Common myeloid progenitor, CD34-positive (primary cell): ENCODE measurements at regions not wholly inside any gene's neighbourhood (a gene's known extent, or its start where the extent isn't known, plus 50 kb on each side); places are given as distances from the start of the nearest gene placed in this dataset.
"Not testable (repeated sequence)": the region's sequence is repeated elsewhere in the genome, so short reads cannot be mapped to it uniquely, and the experiment has no call there.

ENCODE experiments used
- CTCF ChIA-PET: fragments of 350-600 bp; sonication (Branson Sonifier 250); formaldehyde crosslinking; loops from one replicate; lab custom pipeline; 2021; ENCODE audit warnings: antibody characterized with exemption; lab: Charles Lee
- POLR2A ChIA-PET: fragments of 350-600 bp; sonication (Branson Sonifier 250); formaldehyde crosslinking; loops from one replicate; lab custom pipeline; 2021; ENCODE audit warnings: antibody characterized with exemption; lab: Charles Lee
- DNase-seq, 3 donors: peaks; one replicate each; pipeline versions ENCODE4 v3.0.0 to v3.0.0-alpha.2; 2013
- H3K27ac ChIP-seq, 2 experiments: 1 replicate in 1 of 2; 2 replicates in 1 of 2; pipeline ENCODE4 v1.7.0; 2013; ENCODE audit warnings: inconsistent platforms in 2 of 2, low read length in 2 of 2, mild to moderate bottlenecking in 2 of 2, low read depth in 1 of 2, moderate library complexity in 1 of 2; ENCODE audit not compliant: severe bottlenecking in 2 of 2, insufficient read depth in 1 of 2, poor library complexity in 1 of 2
- H3K27me3 ChIP-seq, 5 experiments: replicated peaks in 2 of 5; 1 replicate in 3 of 5; 2 replicates in 2 of 5; pipeline versions ENCODE4 v1.6.1 to v1.7.0; 2013; ENCODE audit warnings: low read length in 4 of 5, mild to moderate bottlenecking in 2 of 5, moderate library complexity in 2 of 5, inconsistent platforms in 1 of 5; ENCODE audit not compliant: insufficient read depth in 5 of 5, control insufficient read depth in 4 of 5
- H3K36me3 ChIP-seq, 4 experiments: 1 replicate in 2 of 4; 2 replicates in 2 of 4; pipeline versions ENCODE4 v1.6.1 to v1.7.0; 2013; ENCODE audit warnings: low read length in 3 of 4, control low read depth in 1 of 4, mild to moderate bottlenecking in 1 of 4; ENCODE audit not compliant: control insufficient read depth in 4 of 4, insufficient read depth in 4 of 4
- H3K4me1 ChIP-seq, 4 experiments: 1 replicate in 3 of 4; 2 replicates in 1 of 4; pipeline versions ENCODE4 v1.6.1 to v1.7.1; 2013; ENCODE audit warnings: low read length in 3 of 4, mild to moderate bottlenecking in 3 of 4, control low read depth in 1 of 4, inconsistent platforms in 1 of 4, moderate library complexity in 1 of 4; ENCODE audit not compliant: control insufficient read depth in 4 of 4, insufficient read depth in 4 of 4; ENCODE audit errors: control extremely low read depth in 1 of 4
- H3K4me3 ChIP-seq, 7 experiments: 1 replicate in 4 of 7; 2 replicates in 3 of 7; pipeline versions ENCODE4 v1.5.1 to v1.7.0; 2013; ENCODE audit warnings: mild to moderate bottlenecking in 7 of 7, low read length in 6 of 7, moderate library complexity in 6 of 7, inconsistent platforms in 2 of 7, low read depth in 2 of 7, control low read depth in 1 of 7; ENCODE audit not compliant: insufficient read depth in 4 of 7, control insufficient read depth in 1 of 7; ENCODE audit errors: extremely low read depth in 1 of 7
- H3K9me3 ChIP-seq, 5 experiments: 1 replicate in 4 of 5; 2 replicates in 1 of 5; pipeline versions ENCODE4 v1.6.1 to v1.7.1; 2013; ENCODE audit warnings: low read length in 4 of 5, mild to moderate bottlenecking in 2 of 5, inconsistent platforms in 1 of 5, low read depth in 1 of 5, moderate library complexity in 1 of 5; ENCODE audit not compliant: control insufficient read depth in 4 of 5, insufficient read depth in 2 of 5; ENCODE audit errors: control extremely low read depth in 1 of 5
- WGBS: methylation state at CpG from one replicate; pipeline ENCODE4 v1.1.5; 2013; ENCODE audit not compliant: insufficient coverage; 5-methylcytosine and 5-hydroxymethylcytosine counted together

DNA sequence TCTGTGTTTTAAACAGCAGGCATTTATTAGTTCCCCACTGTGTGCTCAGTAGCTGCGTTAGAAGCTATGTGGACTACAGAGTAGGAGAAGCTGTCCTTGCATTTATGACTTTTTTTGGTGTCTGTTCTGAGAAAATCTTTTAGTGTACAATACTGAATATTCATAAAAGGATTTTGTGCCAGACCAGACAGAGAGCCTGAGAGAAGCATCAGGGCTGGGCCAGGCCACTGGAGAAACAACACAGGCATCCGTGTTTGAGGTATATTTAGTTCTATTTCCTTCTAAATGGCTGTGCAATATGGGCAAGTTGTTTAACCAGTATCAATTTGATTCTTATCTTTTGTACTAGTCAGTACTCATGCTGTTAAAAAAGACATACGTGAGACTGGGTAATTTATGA, 182.8 kb downstream of the SH2D4B start:
- DNase-seq = no peak
- H3K36me3 ChIP-seq = no peaks in the 10 kb centered on the region
- H3K27me3 ChIP-seq = peaks cover 0 to 1% (median 0%) of the 10 kb centered on the region in 5 experiments
- POLR2A ChIA-PET = no interaction called here
- H3K4me3 ChIP-seq = no peak overlapping the region
- CTCF ChIA-PET = no interaction called here
- H3K4me1 ChIP-seq = no peaks in the 10 kb centered on the region
- WGBS = 100% methylated on average over 1 of the region's 3 CpGs
- no peak overlapping the region for H3K27ac ChIP-seq
- H3K9me3 ChIP-seq = no peaks in the 10 kb centered on the region

DNA sequence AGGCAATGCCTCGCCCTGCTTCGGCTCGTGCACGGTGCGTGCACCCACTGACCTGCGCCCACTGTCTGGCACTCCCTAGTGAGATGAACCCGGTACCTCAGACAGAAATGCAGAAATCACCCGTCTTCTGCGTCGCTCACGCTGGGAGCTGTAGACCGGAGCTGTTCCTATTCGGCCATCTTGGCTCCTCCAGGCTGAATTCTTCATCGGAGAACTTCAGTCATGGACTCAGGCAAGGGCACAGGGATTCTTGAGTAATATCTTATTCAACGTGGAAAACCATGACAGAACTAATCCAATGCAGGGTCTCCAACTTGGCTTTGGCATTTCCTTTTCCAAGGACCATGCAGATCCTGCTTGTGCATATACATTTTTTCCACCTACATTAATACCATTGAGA, 190.7 kb downstream of the SH2D4B start:
- DNase-seq, H3K4me1 ChIP-seq, H3K9me3 ChIP-seq, CTCF ChIA-PET, POLR2A ChIA-PET, H3K4me3 ChIP-seq, H3K27ac ChIP-seq, H3K36me3 ChIP-seq, H3K27me3 ChIP-seq: not testable (repeated sequence)
- WGBS = 88% methylated on average over 4 of the region's 15 CpGs

DNA sequence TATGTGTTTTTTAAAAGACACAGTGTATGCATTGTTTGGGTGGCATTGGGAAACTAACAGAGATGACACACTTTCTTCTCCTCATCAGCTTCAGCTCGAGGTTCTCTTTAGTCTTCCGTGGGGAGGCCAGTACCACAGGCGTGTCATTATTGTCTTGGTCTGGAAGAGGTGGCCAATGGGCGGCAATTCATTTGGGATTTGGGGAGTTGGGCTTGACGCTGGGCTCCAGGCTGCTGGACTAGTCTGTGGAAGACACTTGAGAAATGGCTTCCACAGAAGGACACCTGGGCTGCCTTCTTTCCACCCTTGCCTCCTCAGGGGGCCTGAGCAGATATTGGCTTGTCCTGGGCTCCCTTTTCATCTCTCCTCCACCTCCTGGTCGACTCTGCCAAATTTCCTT, 192.2 kb downstream of the SH2D4B start:
- CTCF ChIA-PET = no interaction called here
- WGBS = 86% methylated on average over 4 of the region's 6 CpGs

DNA sequence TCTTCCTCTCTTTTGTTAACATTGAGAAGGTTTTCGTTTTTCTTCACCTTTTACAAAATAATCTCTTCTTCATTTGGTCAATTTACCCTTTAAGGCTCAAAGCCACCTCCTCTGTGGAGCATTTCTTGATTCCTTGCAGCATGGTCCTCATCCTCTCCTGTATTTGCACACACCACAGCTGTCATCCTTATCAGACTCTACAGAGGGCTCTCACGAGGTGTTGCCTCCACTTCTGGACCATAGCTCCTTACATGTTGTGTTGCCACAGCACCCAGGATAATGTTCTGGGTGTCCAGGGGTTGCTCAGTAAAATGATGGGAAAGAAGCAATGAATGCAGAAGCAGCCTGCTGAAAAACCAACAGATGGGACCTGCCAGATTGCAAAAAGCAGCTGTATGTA, 192.8 kb downstream of the SH2D4B start:
- Histone ChIP-seq H3K27ac (no peak overlapping the region), H3K9me3 (peaks cover 0 to 2% (median 0%) of the 10 kb centered on the region in 5 experiments), H3K4me3 (no peak overlapping the region), H3K4me1 (no peaks in the 10 kb centered on the region), H3K27me3 (no peaks in the 10 kb centered on the region), H3K36me3 (no peaks in the 10 kb centered on the region)
- ChIA-PET POLR2A (interaction anchor here (0.7 kb wide), 1 partner anchor 165 kb away, joined by 4 read pairs; no protein-coding TSS in a partner anchor), CTCF (no interaction called here)
- 79% methylated on average over 2 of the region's 2 CpGs for WGBS
- no peak for DNase-seq

More for the DNA sequence above, 192.2 kb downstream of the SH2D4B start:
- no peaks in the 10 kb centered on the region for H3K4me1 ChIP-seq
- H3K9me3 ChIP-seq = peaks cover 0 to 2% (median 0%) of the 10 kb centered on the region in 5 experiments
- no peaks in the 10 kb centered on the region for H3K27me3 ChIP-seq
- POLR2A ChIA-PET = no interaction called here
- DNase-seq = no peak
- H3K27ac ChIP-seq = no peak overlapping the region
- no peaks in the 10 kb centered on the region for H3K36me3 ChIP-seq
- no peak overlapping the region for H3K4me3 ChIP-seq

DNA sequence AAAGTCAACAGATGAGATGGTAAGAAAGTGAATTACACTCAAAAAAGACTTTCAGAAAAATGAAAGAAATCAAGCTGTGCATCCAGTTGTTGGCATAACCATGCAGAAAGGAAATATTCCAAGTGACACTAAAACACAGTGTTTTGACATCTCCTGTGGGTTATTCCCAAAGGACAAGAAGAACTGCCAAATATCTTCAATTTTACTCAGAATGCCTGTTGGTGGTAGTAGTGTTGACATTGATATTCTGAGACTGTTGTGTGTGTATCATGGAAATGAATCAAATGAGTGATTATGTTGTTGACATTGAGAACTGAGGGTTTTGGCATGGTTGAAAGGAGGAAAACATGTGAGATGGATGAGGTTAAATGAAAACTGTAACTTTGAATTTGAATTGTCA, 196.9 kb downstream of the SH2D4B start:
- Histone ChIP-seq H3K27me3 (no peaks in the 10 kb centered on the region), H3K36me3 (no peaks in the 10 kb centered on the region), H3K27ac (no peak overlapping the region), H3K4me1 (no peaks in the 10 kb centered on the region), H3K4me3 (no peak overlapping the region), H3K9me3 (peaks cover 0 to 2% (median 0%) of the 10 kb centered on the region in 5 experiments)
- DNase-seq = no peak
- ChIA-PET POLR2A (no interaction called here), CTCF (no interaction called here)

DNA sequence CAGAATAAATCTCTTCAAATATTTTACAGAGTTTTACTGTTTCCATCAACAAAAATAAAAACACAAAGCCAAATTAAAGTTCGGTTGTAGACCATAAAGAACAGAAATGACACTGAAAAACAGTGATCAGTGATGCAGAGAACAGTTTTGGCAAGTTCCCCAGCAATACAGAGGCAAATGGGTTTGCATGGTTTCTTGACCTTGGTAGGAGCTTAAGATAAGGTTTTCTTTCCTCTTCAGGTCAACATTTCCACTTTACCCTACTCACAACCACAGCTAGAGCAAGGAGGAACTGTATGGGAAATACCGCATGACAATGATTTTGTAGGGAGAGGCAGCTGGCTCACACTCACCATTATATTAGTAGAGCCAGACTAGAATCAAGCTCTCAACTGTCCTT, 199.5 kb downstream of the SH2D4B start:
- POLR2A ChIA-PET = interaction anchor here (0.6 kb wide), 1 partner anchor 992 kb away, joined by 3 read pairs; no protein-coding TSS in a partner anchor

DNA sequence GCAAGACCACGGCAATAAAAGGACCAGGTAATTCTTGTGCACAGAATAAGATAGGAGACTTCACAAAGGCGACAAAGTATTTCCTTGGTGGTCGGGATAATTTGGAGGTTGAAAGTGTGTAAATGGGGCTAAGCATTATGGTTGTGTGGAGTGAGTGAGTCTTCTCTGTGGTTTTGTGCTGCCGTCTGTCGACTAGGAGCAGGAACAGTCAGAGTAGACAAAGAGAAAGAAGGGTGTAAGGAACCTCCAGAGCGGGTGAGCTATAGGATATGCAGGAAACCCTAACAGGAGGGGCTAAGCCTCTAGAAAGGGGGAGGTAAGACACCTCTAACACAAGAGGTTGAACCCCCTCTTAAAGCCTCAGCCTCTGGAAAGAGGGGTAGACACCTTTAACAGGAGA, 201.6 kb downstream of the SH2D4B start:
- ChIA-PET POLR2A (no interaction called here), CTCF (no interaction called here)
- no peak overlapping the region for H3K4me3 ChIP-seq
- no peaks in the 10 kb centered on the region for H3K27me3 ChIP-seq
- H3K36me3 ChIP-seq = no peaks in the 10 kb centered on the region
- no peaks in the 10 kb centered on the region for H3K4me1 ChIP-seq
- DNase-seq = no peak
- 100% methylated on average over 5 of the region's 6 CpGs for WGBS
- H3K27ac ChIP-seq = no peak overlapping the region
- H3K9me3 ChIP-seq = no peaks in the 10 kb centered on the region

More for the DNA sequence above, 199.5 kb downstream of the SH2D4B start:
- no CpG with 5 or more reads among the region's 2 CpGs for WGBS
- no peak for DNase-seq
- H3K9me3 ChIP-seq = no peaks in the 10 kb centered on the region
- no peak overlapping the region for H3K27ac ChIP-seq
- no peaks in the 10 kb centered on the region for H3K4me1 ChIP-seq
- H3K27me3 ChIP-seq = no peaks in the 10 kb centered on the region
- CTCF ChIA-PET = no interaction called here
- no peaks in the 10 kb centered on the region for H3K36me3 ChIP-seq
- no peak overlapping the region for H3K4me3 ChIP-seq
